Retinal pigment epithelial cell (primary cell): ENCODE measurements at regions not wholly inside any gene's neighbourhood (a gene's known extent, or its start where the extent isn't known, plus 50 kb on each side); places are given as distances from the start of the nearest gene placed in this dataset.

Source experiments
- DNase-seq: peaks from one replicate; pipeline ENCODE4 v3.0.0-alpha.2; 2010; ENCODE audit warnings: low read depth
- H3K4me3 ChIP-seq: 2 replicates; pipeline ENCODE4 v1.5.1; 2011; ENCODE audit warnings: mild to moderate bottlenecking, low read length, control low read depth, moderate library complexity
- TF ChIP-seq, protein P1 (sequence below): conservative IDR thresholded peaks from 2 replicates; pipeline ENCODE4 v1.5.1; 2011; ENCODE audit warnings: low read depth, low read length, control low read depth, inconsistent platforms

DNA sequence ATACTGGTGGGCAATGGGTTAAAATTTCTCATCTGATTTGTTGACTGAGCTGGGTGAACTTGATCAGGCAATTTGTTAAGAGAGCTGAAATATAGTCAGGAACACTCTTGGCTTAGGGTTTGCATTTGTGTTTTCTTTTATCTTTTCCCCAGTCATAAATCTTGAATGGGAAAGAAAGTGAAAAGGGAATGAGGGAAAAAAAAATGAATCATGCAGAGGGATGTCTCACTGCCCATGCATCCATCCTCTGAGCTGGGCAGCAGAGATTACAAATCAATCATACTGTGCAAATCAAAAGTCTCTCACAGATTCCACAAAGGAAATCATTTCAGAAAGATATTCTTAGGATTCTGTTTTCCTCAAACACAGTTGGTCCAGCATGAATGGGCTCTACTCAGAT lies 174.2 kb upstream of the MPPED2 start:
- no peak for DNase-seq
- H3K4me3 ChIP-seq: no peak overlapping the region
- TF ChIP-seq, protein P1, sequence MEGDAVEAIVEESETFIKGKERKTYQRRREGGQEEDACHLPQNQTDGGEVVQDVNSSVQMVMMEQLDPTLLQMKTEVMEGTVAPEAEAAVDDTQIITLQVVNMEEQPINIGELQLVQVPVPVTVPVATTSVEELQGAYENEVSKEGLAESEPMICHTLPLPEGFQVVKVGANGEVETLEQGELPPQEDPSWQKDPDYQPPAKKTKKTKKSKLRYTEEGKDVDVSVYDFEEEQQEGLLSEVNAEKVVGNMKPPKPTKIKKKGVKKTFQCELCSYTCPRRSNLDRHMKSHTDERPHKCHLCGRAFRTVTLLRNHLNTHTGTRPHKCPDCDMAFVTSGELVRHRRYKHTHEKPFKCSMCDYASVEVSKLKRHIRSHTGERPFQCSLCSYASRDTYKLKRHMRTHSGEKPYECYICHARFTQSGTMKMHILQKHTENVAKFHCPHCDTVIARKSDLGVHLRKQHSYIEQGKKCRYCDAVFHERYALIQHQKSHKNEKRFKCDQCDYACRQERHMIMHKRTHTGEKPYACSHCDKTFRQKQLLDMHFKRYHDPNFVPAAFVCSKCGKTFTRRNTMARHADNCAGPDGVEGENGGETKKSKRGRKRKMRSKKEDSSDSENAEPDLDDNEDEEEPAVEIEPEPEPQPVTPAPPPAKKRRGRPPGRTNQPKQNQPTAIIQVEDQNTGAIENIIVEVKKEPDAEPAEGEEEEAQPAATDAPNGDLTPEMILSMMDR: no peak

DNA sequence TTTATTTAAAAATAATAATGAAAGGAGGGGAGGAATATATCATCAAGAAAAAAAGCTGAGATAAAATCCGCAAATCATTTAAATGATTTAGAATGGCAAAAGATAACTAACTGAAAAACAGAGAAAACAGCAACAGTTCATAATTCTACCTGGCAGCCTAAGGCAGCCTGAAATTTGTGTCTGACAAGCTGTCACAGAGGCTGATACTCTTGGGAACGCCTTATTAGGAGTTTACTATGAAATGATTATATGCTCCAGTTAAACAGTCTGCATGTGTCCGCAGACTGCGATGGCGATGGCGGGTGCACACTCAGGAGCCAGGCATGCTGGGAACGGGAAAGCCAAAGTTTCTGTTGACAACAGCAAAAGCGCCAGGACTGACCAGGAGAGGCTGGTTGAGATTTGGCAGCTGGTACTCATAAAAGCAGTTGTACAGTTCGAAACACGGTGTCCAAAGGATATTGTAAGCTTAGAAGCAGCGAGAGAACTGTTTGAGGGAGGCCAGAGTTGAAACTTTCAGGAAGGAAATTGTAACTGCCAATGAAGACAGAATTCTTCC lies 172.9 kb upstream of the MPPED2 start:
- H3K4me3 ChIP-seq: no peak overlapping the region
- TF ChIP-seq, protein P1: no peak
- no peak for DNase-seq

DNA sequence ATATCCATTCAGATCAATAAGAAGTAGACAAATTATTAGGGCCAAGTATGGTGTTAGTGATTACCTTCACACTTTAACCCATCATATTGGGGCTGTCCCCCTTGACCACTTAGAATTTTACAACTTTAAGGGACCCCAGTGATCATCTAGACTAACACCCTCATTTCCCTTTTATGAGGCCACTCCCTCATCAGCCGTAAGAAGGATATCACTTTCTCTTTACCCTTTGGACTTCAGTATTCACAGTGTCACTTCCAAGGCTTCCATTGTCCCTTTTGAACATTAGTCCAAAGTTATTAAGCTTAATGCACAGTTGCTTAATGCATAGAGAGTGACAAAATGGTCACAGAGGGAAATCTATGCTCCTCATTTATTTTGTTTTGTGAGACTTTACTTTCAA lies 172.4 kb upstream of the MPPED2 start:
- TF ChIP-seq, protein P1: no peak
- no peak overlapping the region for H3K4me3 ChIP-seq
- no peak for DNase-seq

DNA sequence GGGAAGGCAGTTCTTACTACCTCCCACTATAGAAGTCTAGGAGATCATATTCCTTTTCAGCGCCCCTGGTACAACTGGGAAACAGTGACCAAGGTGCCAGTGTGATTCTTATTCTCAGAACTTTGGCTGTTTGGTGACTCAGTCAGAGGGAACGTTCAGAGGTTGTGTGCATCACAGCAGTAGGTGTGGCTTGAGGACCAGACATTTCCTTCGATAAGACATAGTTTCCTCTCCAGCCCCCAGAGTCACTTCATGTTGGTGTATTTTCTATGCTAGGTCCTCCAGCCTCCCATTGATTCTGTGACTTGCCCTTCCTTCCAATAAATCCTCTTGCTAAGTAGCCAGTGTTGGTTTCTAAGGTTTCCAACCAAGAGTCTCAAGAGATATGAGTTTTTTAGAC lies 171.9 kb upstream of the MPPED2 start:
- no peak overlapping the region for H3K4me3 ChIP-seq
- TF ChIP-seq, protein P1: no peak
- no peak for DNase-seq

DNA sequence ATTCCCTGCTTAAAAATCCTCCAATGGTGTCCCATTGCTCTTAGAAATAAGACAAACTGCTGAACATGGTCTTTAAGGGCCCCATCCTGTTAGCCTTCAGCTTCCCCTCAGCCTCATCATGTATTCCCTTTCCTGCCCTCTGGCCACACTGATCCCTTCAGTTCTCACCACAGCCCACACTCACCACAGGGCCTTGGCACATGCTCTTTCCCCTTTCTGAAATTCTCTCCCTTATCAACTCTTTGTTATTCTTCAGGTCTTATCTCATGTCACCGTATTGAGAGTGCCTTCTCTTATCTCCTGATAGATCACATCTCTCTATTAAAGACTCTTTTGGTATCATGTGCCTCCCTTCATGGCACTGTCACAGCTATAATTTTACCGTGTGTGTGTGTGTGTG lies 167.8 kb upstream of the MPPED2 start:
- DNase-seq: no peak
- TF ChIP-seq, protein P1: no peak
- H3K4me3 ChIP-seq: no peak overlapping the region

DNA sequence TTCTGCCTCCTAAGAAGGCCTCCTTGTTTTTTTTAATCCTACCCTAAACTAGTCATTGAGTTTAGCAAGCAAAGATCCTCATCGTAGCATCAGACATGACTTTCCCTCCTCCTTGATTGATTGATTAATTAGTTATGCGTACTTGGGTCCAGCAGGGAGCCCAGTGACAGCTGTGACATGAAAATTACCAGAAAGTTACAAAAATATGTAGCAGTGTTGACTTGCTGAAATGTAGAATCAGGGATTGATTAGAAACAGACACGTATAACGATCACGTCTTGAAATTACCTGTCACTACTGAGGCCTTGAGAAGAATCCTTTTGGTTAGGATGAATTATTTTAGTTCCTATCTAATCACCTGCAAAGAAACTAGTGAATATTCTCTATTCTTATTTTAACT lies 167.4 kb upstream of the MPPED2 start:
- DNase-seq: no peak
- TF ChIP-seq, protein P1: no peak
- no peak overlapping the region for H3K4me3 ChIP-seq

DNA sequence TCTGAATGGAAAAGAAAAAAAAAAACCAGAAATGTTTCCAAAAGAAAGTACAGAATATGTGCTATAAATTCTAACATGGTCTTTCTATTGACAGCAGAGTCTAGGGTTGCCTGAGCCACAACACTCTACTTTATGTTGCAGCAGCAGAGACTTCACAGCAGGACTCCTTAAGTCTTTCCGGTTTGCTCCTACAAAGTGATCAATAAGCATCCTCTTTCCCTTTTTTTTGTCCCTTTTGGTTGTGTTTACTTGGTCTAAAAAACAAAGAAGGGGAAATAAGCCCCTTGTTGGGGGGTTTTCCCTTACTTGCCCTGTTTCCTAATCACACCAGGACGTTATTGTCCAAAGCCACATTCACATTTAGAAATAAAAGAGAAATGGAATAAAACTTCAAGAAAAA lies 163.1 kb upstream of the MPPED2 start:
- TF ChIP-seq, protein P1: no peak
- no peak overlapping the region for H3K4me3 ChIP-seq
- no peak for DNase-seq
